ENCODE measurements at regions not wholly inside any gene's neighbourhood (a gene's known extent, or its start where the extent isn't known, plus 50 kb on each side); places are given as distances from the start of the nearest gene placed in this dataset.

- TF ChIP-seq POLR2AphosphoS5 (IDR thresholded peaks at IDR 0.05; ENCODE audit: low read depth): no peak
- no peak for TF ChIP-seq CTCF (IDR thresholded peaks at IDR 0.05; ENCODE audit: insufficient read depth, low read length)
- TF ChIP-seq REST (IDR thresholded peaks at IDR 0.05; ENCODE audit: insufficient replicate concordance, low read depth): no peak
- no peak for TF ChIP-seq GABPA (IDR thresholded peaks at IDR 0.05; ENCODE audit: low read depth)
These were observed 781.4 kb upstream of the TMEM132C start for GRCh38 chr12:127485528-127485927.

Data from HL-60 (cell line).